IMR-90 (cell line): ENCODE measurements at regions not wholly inside any gene's neighbourhood (a gene's known extent, or its start where the extent isn't known, plus 50 kb on each side); places are given as distances from the start of the nearest gene placed in this dataset.

Experiments
- ATAC-seq: fragments of 200-7000 bp; cut with Tn5 transposase; 2 replicates; pipeline ENCODE4 v1.9.1; 2020; ENCODE audit warnings: low read depth, mild to moderate bottlenecking, moderate library complexity
- BruUV-seq: library from RNA; stranded (reverse); fragments of 400-500 nt; replicated peaks from 2 replicates; lab custom pipeline; 2021; lab: Mats Ljungman, UMichigan
- CTCF ChIA-PET: fragments of 300-600 bp; formaldehyde crosslinking; extraction: SDS; loops from one replicate; lab custom pipeline; 2021; ENCODE audit warnings: antibody characterized with exemption; lab: Yijun Ruan, JAX
- POLR2A ChIA-PET: fragments of 300-600 bp; sonication (Branson Sonifier 250); formaldehyde crosslinking; loops from one replicate; lab custom pipeline; 2022; ENCODE audit warnings: antibody characterized with exemption; ENCODE audit not compliant: unreplicated experiment; lab: Charles Lee
- DNase-seq: peaks from one replicate; pipeline ENCODE4 v3.0.0; 2013
- H2AFZ ChIP-seq: replicated peaks from 2 replicates; pipeline ENCODE3; 2013; ENCODE audit warnings: low read length, mild to moderate bottlenecking; ENCODE audit not compliant: poor library complexity
- H2AK5ac ChIP-seq: 2 replicates; pipeline ENCODE4 v1.6.1; 2013; ENCODE audit warnings: low read depth, low read length, inconsistent platforms
- H2AK9ac ChIP-seq: replicated peaks from 2 replicates; pipeline ENCODE3; 2013; ENCODE audit warnings: mild to moderate bottlenecking, low read depth, low read length, moderate library complexity; ENCODE audit not compliant: poor library complexity
- H2BK120ac ChIP-seq: 2 replicates; pipeline ENCODE4 v1.6.1; 2013; ENCODE audit warnings: low read depth, low read length, inconsistent platforms
- H2BK15ac ChIP-seq: 3 replicates; pipeline ENCODE4 v1.6.1; 2013; ENCODE audit warnings: low read depth, low read length, inconsistent platforms
- H2BK20ac ChIP-seq: 2 replicates; pipeline ENCODE4 v1.6.1; 2013; ENCODE audit warnings: low read depth, mild to moderate bottlenecking, inconsistent platforms, low read length, moderate library complexity
- H2BK5ac ChIP-seq: 2 replicates; pipeline ENCODE4 v1.6.1; 2013; ENCODE audit warnings: mild to moderate bottlenecking, low read depth, low read length, inconsistent platforms; ENCODE audit not compliant: poor library complexity, severe bottlenecking
- H3K14ac ChIP-seq: replicated peaks from 2 replicates; pipeline ENCODE4 v1.6.1; 2013; ENCODE audit warnings: low read depth, low read length, inconsistent platforms
- H3K18ac ChIP-seq: 2 replicates; pipeline ENCODE4 v1.6.1; 2013; ENCODE audit warnings: low read depth, low read length, control low read depth
- H3K23ac ChIP-seq: 2 replicates; pipeline ENCODE4 v1.6.1; 2013; ENCODE audit warnings: low read depth, low read length, inconsistent platforms
- H3K27ac ChIP-seq: 2 replicates; pipeline ENCODE4 v1.5.1; 2013; ENCODE audit warnings: mild to moderate bottlenecking, control low read depth, low read length; ENCODE audit not compliant: insufficient read depth
- H3K27me3 ChIP-seq: 2 replicates; pipeline ENCODE4 v1.6.1; 2013; ENCODE audit warnings: low read length; ENCODE audit not compliant: control insufficient read depth, insufficient read depth
- H3K36me3 ChIP-seq: 2 replicates; pipeline ENCODE4 v1.6.1; 2013; ENCODE audit warnings: low read length, mixed read lengths; ENCODE audit not compliant: control insufficient read depth, insufficient read depth
- H3K4ac ChIP-seq: 2 replicates; pipeline ENCODE4 v1.6.1; 2013; ENCODE audit warnings: low read depth, low read length, inconsistent platforms
- H3K4me1 ChIP-seq: 2 replicates; pipeline ENCODE4 v1.6.1; 2013; ENCODE audit warnings: low read length, mixed read lengths; ENCODE audit not compliant: control insufficient read depth, insufficient read depth
- H3K4me2 ChIP-seq: 2 replicates; pipeline ENCODE4 v1.6.1; 2013; ENCODE audit warnings: low read depth, mild to moderate bottlenecking, control low read depth, low read length, moderate library complexity
- H3K4me3 ChIP-seq: 2 replicates; pipeline ENCODE4 v1.5.1; 2013; ENCODE audit warnings: low read depth, mild to moderate bottlenecking, control low read depth, low read length, moderate library complexity; ENCODE audit not compliant: insufficient read depth
- H3K56ac ChIP-seq: 2 replicates; pipeline ENCODE4 v1.6.1; 2013; ENCODE audit warnings: low read length, inconsistent platforms; ENCODE audit not compliant: insufficient read depth; ENCODE audit errors: extremely low read depth
- H3K79me1 ChIP-seq, 2 experiments: 2 replicates each; pipeline ENCODE4 v1.6.1; 2013; ENCODE audit warnings: low read length in 2 of 2, inconsistent platforms in 1 of 2, low read depth in 1 of 2
- H3K9ac ChIP-seq: 2 replicates; pipeline ENCODE4 v1.6.1; 2013; ENCODE audit warnings: low read depth, low read length, control low read depth
- H3K9me1 ChIP-seq: 2 replicates; pipeline ENCODE4 v1.6.1; 2013; ENCODE audit warnings: low read length, inconsistent platforms; ENCODE audit not compliant: insufficient read depth
- H3K9me3 ChIP-seq: 2 replicates; pipeline ENCODE4 v1.6.1; 2013; ENCODE audit warnings: low read length; ENCODE audit not compliant: control insufficient read depth, insufficient read depth
- H4K20me1 ChIP-seq: 2 replicates; pipeline ENCODE4 v1.6.1; 2013; ENCODE audit warnings: low read length, inconsistent platforms; ENCODE audit not compliant: insufficient read depth
- H4K5ac ChIP-seq: 2 replicates; pipeline ENCODE4 v1.6.1; 2013; ENCODE audit warnings: mild to moderate bottlenecking, low read depth, low read length, control low read depth
- H4K8ac ChIP-seq, 2 experiments: 2 replicates each; pipeline ENCODE4 v1.6.1; 2013; ENCODE audit warnings: low read depth in 2 of 2, low read length in 2 of 2, control low read depth in 1 of 2, inconsistent platforms in 1 of 2
- H4K91ac ChIP-seq: 2 replicates; pipeline ENCODE4 v1.6.1; 2013; ENCODE audit warnings: low read depth, low read length, inconsistent platforms; ENCODE audit not compliant: insufficient read depth
- BHLHE40 ChIP-seq: fragments of 150-350 bp; IDR thresholded peaks from 2 replicates; pipeline ENCODE4 v1.6.1; 2016; ENCODE audit warnings: mild to moderate bottlenecking, low read depth, low read length
- CHD1 ChIP-seq: IDR thresholded peaks from 2 replicates; pipeline ENCODE4 v1.6.1; 2012; ENCODE audit warnings: low read depth, low read length, improper control_type of control experiment
- MAFK ChIP-seq: IDR thresholded peaks from 2 replicates; pipeline ENCODE4 v1.6.1; 2012; ENCODE audit warnings: low read depth, low read length, improper control_type of control experiment
- MAZ ChIP-seq: IDR thresholded peaks from 2 replicates; pipeline ENCODE4 v1.6.1; 2012; ENCODE audit warnings: low read depth, mild to moderate bottlenecking, low read length, improper control_type of control experiment, moderate library complexity, borderline replicate concordance
- MXI1 ChIP-seq: IDR thresholded peaks from 2 replicates; pipeline ENCODE4 v1.6.1; 2012; ENCODE audit warnings: low read depth, mild to moderate bottlenecking, low read length, moderate library complexity, borderline replicate concordance
- NFE2L2 ChIP-seq: fragments of 150-350 bp; IDR thresholded peaks from 2 replicates; pipeline ENCODE4 v1.6.1; 2016; ENCODE audit warnings: low read depth, mild to moderate bottlenecking, low read length
- POLR2A ChIP-seq: IDR thresholded peaks from 2 replicates; pipeline ENCODE4 v1.6.1; 2012; ENCODE audit warnings: mild to moderate bottlenecking, low read depth, low read length
- RAD21 ChIP-seq: IDR thresholded peaks from 2 replicates; pipeline ENCODE4 v1.6.1; 2012; ENCODE audit warnings: low read length, improper control_type of control experiment
- RFX5 ChIP-seq: IDR thresholded peaks from 2 replicates; pipeline ENCODE4 v1.8.0; 2012; ENCODE audit warnings: low read depth, mild to moderate bottlenecking, low read length, moderate library complexity
- SMC3 ChIP-seq: fragments of 150-350 bp; IDR thresholded peaks from 2 replicates; pipeline ENCODE4 v1.6.1; 2016; ENCODE audit warnings: low read depth, mild to moderate bottlenecking, antibody characterized with exemption, low read length, moderate library complexity
- WGBS, 2 experiments: methylation state at CpG; one replicate each; pipeline versions ENCODE4 v1.1.5 to v1.1.7; 2013; ENCODE audit warnings: missing lambda C conversion rate in 2 of 2; ENCODE audit not compliant: insufficient read length in 1 of 2; ENCODE audit errors: extremely low coverage in 2 of 2; 5-methylcytosine and 5-hydroxymethylcytosine counted together
- dilution Hi-C: fragments of 300-500 bp; cut with HindIII; formaldehyde crosslinking; loops from one replicate; pipeline ENCODE4 v1.14.3; 2018; ENCODE audit warnings: low sequenced_read_pairs; ENCODE audit not compliant: unreplicated experiment
- in situ Hi-C: fragments of 300-500 bp; cut with MboI; formaldehyde crosslinking; loops from 3 replicates; pipeline ENCODE4 v1.14.3; 2019; ENCODE audit warnings: low sequenced_read_pairs, inconsistent platforms, mixed read lengths
- intact Hi-C: fragments of 100-400 bp; cut with micrococcal nuclease; formaldehyde crosslinking; loops from 2 replicates; pipeline ENCODE4 v1.10.0; 2022
- TF ChIP-seq, protein P1 (sequence below): fragments of 150-350 bp; IDR thresholded peaks from 2 replicates; pipeline ENCODE4 v1.6.1; 2016; ENCODE audit warnings: low read depth, mild to moderate bottlenecking, low read length, moderate library complexity, borderline replicate concordance
- TF ChIP-seq, protein P2 (sequence below): conservative IDR thresholded peaks from 2 replicates; pipeline ENCODE4 v1.5.1; 2012; ENCODE audit warnings: mild to moderate bottlenecking, low read depth, low read length, improper control_type of control experiment

DNA sequence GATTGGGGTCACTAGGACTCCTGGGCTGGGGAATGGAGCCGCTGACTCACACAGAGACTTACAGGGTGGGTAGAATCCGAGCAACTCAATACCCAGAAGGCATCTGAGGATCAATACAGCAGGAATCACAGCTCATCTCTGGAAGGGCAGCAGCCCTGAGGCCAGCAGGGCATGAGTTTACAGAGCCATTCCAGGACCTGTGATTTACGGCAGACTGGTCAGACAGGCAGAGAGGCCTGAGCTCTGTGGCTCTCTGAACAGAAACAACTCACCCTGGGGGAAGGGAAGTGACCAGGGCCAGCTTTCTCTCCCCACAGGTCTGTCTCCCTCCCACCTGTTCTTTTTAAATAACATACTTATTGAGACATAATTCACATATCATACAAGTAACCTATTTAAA, 88.2 kb upstream of the CXCL12 start:
- Histone ChIP-seq H3K4me1 (no peaks in the 10 kb centered on the region), H2AK5ac (no peak overlapping the region), H4K8ac (no peak overlapping the region), H3K4me2 (no peak overlapping the region), H3K79me1 (no peaks in the 10 kb centered on the region), H3K18ac (no peak overlapping the region), H3K14ac (no peak overlapping the region), H4K5ac (no peak overlapping the region), H3K9me1 (no peaks in the 10 kb centered on the region), H4K20me1 (no peaks in the 10 kb centered on the region), H2AK9ac (no peak overlapping the region), H4K91ac (no peak overlapping the region), H2BK15ac (no peak overlapping the region), H3K23ac (no peak overlapping the region), H3K56ac (no peak overlapping the region), H3K36me3 (no peaks in the 10 kb centered on the region), H3K9ac (no peak overlapping the region), H2BK20ac (no peak overlapping the region), H3K4me3 (no peak overlapping the region), H2BK120ac (no peak overlapping the region), H2BK5ac (no peak overlapping the region), H2AFZ (no peak overlapping the region), H3K27me3 (no peaks in the 10 kb centered on the region), H3K27ac (no peak overlapping the region), H3K9me3 (no peaks in the 10 kb centered on the region), H3K4ac (no peak overlapping the region)
- ChIA-PET CTCF (interaction anchor here (0.6 kb wide), 1 partner anchor 64 kb away, joined by 3 read pairs; no protein-coding TSS in a partner anchor), POLR2A (no interaction called here)
- TF ChIP-seq BHLHE40 (no peak), MXI1 (no peak), MAFK (no peak), CHD1 (no peak), NFE2L2 (no peak), MAZ (no peak), POLR2A (no peak), RFX5 (no peak), SMC3 (no peak), RAD21 (no peak)
- TF ChIP-seq, protein P1, sequence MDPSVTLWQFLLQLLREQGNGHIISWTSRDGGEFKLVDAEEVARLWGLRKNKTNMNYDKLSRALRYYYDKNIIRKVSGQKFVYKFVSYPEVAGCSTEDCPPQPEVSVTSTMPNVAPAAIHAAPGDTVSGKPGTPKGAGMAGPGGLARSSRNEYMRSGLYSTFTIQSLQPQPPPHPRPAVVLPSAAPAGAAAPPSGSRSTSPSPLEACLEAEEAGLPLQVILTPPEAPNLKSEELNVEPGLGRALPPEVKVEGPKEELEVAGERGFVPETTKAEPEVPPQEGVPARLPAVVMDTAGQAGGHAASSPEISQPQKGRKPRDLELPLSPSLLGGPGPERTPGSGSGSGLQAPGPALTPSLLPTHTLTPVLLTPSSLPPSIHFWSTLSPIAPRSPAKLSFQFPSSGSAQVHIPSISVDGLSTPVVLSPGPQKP: no peak
- TF ChIP-seq, protein P2, sequence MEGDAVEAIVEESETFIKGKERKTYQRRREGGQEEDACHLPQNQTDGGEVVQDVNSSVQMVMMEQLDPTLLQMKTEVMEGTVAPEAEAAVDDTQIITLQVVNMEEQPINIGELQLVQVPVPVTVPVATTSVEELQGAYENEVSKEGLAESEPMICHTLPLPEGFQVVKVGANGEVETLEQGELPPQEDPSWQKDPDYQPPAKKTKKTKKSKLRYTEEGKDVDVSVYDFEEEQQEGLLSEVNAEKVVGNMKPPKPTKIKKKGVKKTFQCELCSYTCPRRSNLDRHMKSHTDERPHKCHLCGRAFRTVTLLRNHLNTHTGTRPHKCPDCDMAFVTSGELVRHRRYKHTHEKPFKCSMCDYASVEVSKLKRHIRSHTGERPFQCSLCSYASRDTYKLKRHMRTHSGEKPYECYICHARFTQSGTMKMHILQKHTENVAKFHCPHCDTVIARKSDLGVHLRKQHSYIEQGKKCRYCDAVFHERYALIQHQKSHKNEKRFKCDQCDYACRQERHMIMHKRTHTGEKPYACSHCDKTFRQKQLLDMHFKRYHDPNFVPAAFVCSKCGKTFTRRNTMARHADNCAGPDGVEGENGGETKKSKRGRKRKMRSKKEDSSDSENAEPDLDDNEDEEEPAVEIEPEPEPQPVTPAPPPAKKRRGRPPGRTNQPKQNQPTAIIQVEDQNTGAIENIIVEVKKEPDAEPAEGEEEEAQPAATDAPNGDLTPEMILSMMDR: no peak
- in situ Hi-C loops (no loop called here), dilution Hi-C loops (no loop called here), intact Hi-C loops (no loop called here)
- ATAC-seq (no peak), DNase-seq (no peak)
- 64% methylated on average over 2 of the region's 3 CpGs; no CpG with 5 or more reads in 1 of the 2 experiments for WGBS, 2 experiments
- BruUV-seq: no TSS peak
